ENCODE measurements at regions not wholly inside any gene's neighbourhood (a gene's known extent, or its start where the extent isn't known, plus 50 kb on each side); places are given as distances from the start of the nearest gene placed in this dataset.

- POLR2A ChIA-PET: no interaction called here
- H2AFZ ChIP-seq (ENCODE audit: low read depth, low read length, poor library complexity, severe bottlenecking): no peak overlapping the region
- H3K36me3 ChIP-seq (ENCODE audit: control insufficient read depth in 1 of 2, insufficient read depth in 2 of 2, low read length in 2 of 2): no peaks in the 10 kb centered on the region
- no peaks in the 10 kb centered on the region for H3K9me2 ChIP-seq (ENCODE audit: insufficient read depth)
- H3K27me3 ChIP-seq (ENCODE audit: insufficient read depth, low read length): no peaks in the 10 kb centered on the region
- CTCF ChIA-PET: no interaction called here
- no peak overlapping the region for H3K9ac ChIP-seq (ENCODE audit: low read length)
- no peak overlapping the region for H3K27ac ChIP-seq (ENCODE audit: low read depth, low read length)
- no peaks in the 10 kb centered on the region for H4K20me1 ChIP-seq (ENCODE audit: insufficient read depth)
- intact Hi-C loops (cut with micrococcal nuclease): loop anchor here (5.0 kb wide), 1 partner anchor 492 kb away; no protein-coding TSS in a partner anchor
- DNase-seq (ENCODE audit: low read depth, low spot score) (no peak), ATAC-seq (no peak)
- no peak overlapping the region for H3K4me2 ChIP-seq (ENCODE audit: low read length)
- RAD21 ChIA-PET (ENCODE audit: low non-redundant PET in 1 of 2, low total read pairs in 2 of 2, uncharacterized antibody in 2 of 2, unreplicated experiment in 2 of 2): no interaction called here
- no TSS peak for BruUV-seq (replicated peaks)
- no peak overlapping the region for H3K4me3 ChIP-seq (replicated peaks in 1 of 2; ENCODE audit: low read depth in 1 of 2, low read length in 2 of 2)
- H3K9me3 ChIP-seq (ENCODE audit: control insufficient read depth in 1 of 2, insufficient read depth in 1 of 2, low read depth in 1 of 2, low read length in 2 of 2): no peaks in the 10 kb centered on the region
- no peaks in the 10 kb centered on the region for H3K4me1 ChIP-seq (ENCODE audit: control insufficient read depth in 1 of 2, insufficient read depth in 2 of 2, low read length in 2 of 2)
- TF ChIP-seq SRF (IDR thresholded peaks at IDR 0.05; ENCODE audit: low read depth): no peak
- no peak for TF ChIP-seq EZH2phosphoT487 (IDR thresholded peaks at IDR 0.05; ENCODE audit: borderline replicate concordance)
- TF ChIP-seq POLR2A (IDR thresholded peaks at IDR 0.05; ENCODE audit: borderline replicate concordance, extremely low read depth, insufficient read depth, insufficient read length): no peak
- no peak for TF ChIP-seq EZH2 (IDR thresholded peaks at IDR 0.05)
- no peak for TF ChIP-seq CBX3 (IDR thresholded peaks at IDR 0.05; ENCODE audit: low read depth)
- TF ChIP-seq EGR1 (IDR thresholded peaks at IDR 0.05; ENCODE audit: low read depth): no peak
- TF ChIP-seq FOSL1 (IDR thresholded peaks at IDR 0.05; ENCODE audit: low read depth): no peak
- no peak for TF ChIP-seq ZNF274 (IDR thresholded peaks at IDR 0.05; ENCODE audit: low read depth, low read length)
- no peak for TF ChIP-seq REST (IDR thresholded peaks at IDR 0.05; ENCODE audit: low read depth)
- no peak for TF ChIP-seq POLR2AphosphoS5 (IDR thresholded peaks at IDR 0.05; ENCODE audit: low read depth, low read length)
- TF ChIP-seq JUND (IDR thresholded peaks at IDR 0.05): no peak
- TF ChIP-seq SIN3A (IDR thresholded peaks at IDR 0.05; ENCODE audit: low read depth): no peak
- no peaks in the 10 kb centered on the region for H3K79me2 ChIP-seq (ENCODE audit: insufficient read depth, low read length)
These were observed 50.7 kb upstream of the MID1IP1 start for GRCh38 chrX:38750551-38750950.
